CD4-positive, alpha-beta memory T cell (primary cell): ENCODE measurements at regions not wholly inside any gene's neighbourhood (a gene's known extent, or its start where the extent isn't known, plus 50 kb on each side); places are given as distances from the start of the nearest gene placed in this dataset.

Source experiments
- CTCF ChIA-PET: fragments of 350-600 bp; sonication (Branson Sonifier 250); formaldehyde crosslinking; loops from one replicate; lab custom pipeline; 2021; ENCODE audit warnings: inconsistent platforms; ENCODE audit not compliant: partially characterized antibody; lab: Charles Lee
- POLR2A ChIA-PET: fragments of 350-600 bp; sonication (Branson Sonifier 250); formaldehyde crosslinking; loops from one replicate; lab custom pipeline; 2021; ENCODE audit not compliant: partially characterized antibody; lab: Charles Lee
- DNase-seq, 5 donors: peaks; one replicate each; pipeline versions ENCODE4 v3.0.0 to v3.0.0-alpha.2; 2020 to 2022; ENCODE audit warnings: mixed read lengths in 1 of 5
- H3K27ac ChIP-seq: one replicate; pipeline ENCODE4 v1.7.0; 2013; ENCODE audit warnings: low read depth, low read length
- H3K27me3 ChIP-seq: 2 replicates; pipeline ENCODE4 v1.7.0; 2013; ENCODE audit warnings: mild to moderate bottlenecking, low read length, moderate library complexity; ENCODE audit not compliant: insufficient read depth
- H3K36me3 ChIP-seq: 2 replicates; pipeline ENCODE4 v1.7.0; 2013; ENCODE audit warnings: mild to moderate bottlenecking, low read length, moderate library complexity; ENCODE audit not compliant: insufficient read depth
- H3K4me1 ChIP-seq: 2 replicates; pipeline ENCODE4 v1.7.0; 2013; ENCODE audit warnings: mild to moderate bottlenecking, low read length, moderate library complexity; ENCODE audit not compliant: insufficient read depth
- H3K4me3 ChIP-seq, 2 donors: one replicate each; pipeline ENCODE4 v1.7.0; 2013; ENCODE audit warnings: low read length in 2 of 2, mild to moderate bottlenecking in 1 of 2
- H3K9me3 ChIP-seq, 2 donors: one replicate each; pipeline ENCODE4 v1.7.0; 2013; ENCODE audit warnings: low read length in 2 of 2, control low read depth in 1 of 2; ENCODE audit not compliant: control insufficient read depth in 1 of 2
- H3K27ac Mint-ChIP-seq, 7 donors: one replicate each; pipeline ENCODE4 v1.8.0; 2020 to 2021; ENCODE audit warnings: mixed read lengths in 7 of 7, mild to moderate bottlenecking in 6 of 7, inconsistent platforms in 3 of 7, moderate library complexity in 3 of 7
- H3K27me3 Mint-ChIP-seq, 2 donors: one replicate each; pipeline ENCODE4 v1.8.0; 2020 to 2021; ENCODE audit warnings: mixed read lengths in 2 of 2
- H3K36me3 Mint-ChIP-seq, 2 donors: one replicate each; pipeline ENCODE4 v1.8.0; 2020 to 2021; ENCODE audit warnings: mixed read lengths in 2 of 2, inconsistent platforms in 1 of 2, mild to moderate bottlenecking in 1 of 2
- H3K4me1 Mint-ChIP-seq, 4 donors: one replicate each; pipeline ENCODE4 v1.8.0; 2020 to 2021; ENCODE audit warnings: mixed read lengths in 4 of 4, mild to moderate bottlenecking in 1 of 4
- H3K4me3 Mint-ChIP-seq, 8 donors: one replicate each; pipeline ENCODE4 v1.8.0; 2020 to 2021; ENCODE audit warnings: mixed read lengths in 8 of 8, mild to moderate bottlenecking in 7 of 8, moderate library complexity in 6 of 8, inconsistent platforms in 3 of 8
- H3K9me3 Mint-ChIP-seq, 8 donors: one replicate each; pipeline ENCODE4 v1.8.0; 2020 to 2021; ENCODE audit warnings: mixed read lengths in 8 of 8, mild to moderate bottlenecking in 5 of 8, inconsistent platforms in 3 of 8, moderate library complexity in 1 of 8
- intact Hi-C: fragments of 100-400 bp; cut with micrococcal nuclease; formaldehyde crosslinking; loops from one replicate; pipeline ENCODE4 v1.15.1; 2023

DNA sequence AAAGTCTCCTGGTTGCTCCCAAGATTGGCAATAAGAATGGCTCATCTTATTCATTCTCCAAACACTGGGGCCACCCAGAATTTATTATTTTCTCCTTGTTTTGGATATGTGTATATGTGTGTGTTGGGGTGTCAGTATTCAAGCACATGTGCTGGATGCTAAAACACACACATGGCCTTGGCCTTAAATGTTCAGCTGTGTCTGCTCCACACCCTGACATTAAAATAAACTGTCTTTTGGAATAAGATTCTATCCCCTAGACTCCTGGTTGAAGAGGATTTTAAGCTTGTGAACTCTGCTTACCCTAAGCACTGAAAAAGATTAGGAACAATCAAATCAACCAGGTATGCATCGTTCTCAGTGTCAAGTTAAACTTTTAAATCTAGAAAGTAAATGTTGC is 382.9 kb upstream of the MCTP2 start:
- CTCF ChIA-PET = no interaction called here
- H3K4me3 ChIP-seq = no peak overlapping the region

DNA sequence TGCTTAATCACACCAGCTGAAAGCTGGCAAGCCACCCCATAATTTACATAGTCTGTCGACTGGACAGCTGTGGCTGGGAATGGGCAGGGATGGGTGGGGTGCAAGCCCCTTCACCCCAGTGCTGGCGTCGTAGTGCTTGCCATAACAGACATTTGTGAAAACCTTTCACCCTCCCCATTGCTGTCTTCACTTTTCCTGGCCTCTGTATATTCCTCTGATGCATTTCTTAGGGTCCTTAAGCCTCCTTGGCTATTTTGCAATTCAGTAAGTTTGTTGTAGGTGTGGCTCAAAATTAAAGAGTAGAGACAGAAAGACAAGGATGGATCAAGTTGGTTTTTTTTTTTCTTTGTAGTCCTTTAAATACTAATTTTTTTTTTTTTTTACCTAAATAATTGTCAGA is 383.3 kb upstream of the MCTP2 start:
- ChIA-PET POLR2A (no interaction called here), CTCF (no interaction called here)
- Histone ChIP-seq H3K27me3 (no peaks in the 10 kb centered on the region), H3K4me1 (no peaks in the 10 kb centered on the region), H3K9me3 (no peaks in the 10 kb centered on the region), H3K36me3 (no peaks in the 10 kb centered on the region), H3K4me3 (no peak overlapping the region), H3K27ac (no peak overlapping the region)
- H3K27ac Mint-ChIP-seq = no peak overlapping the region
- H3K4me1 Mint-ChIP-seq = no peaks in the 10 kb centered on the region
- DNase-seq = no peak
- H3K36me3 Mint-ChIP-seq = no peaks in the 10 kb centered on the region
- peaks cover 3 to 9% of the 10 kb centered on the region in 2 donors for H3K27me3 Mint-ChIP-seq
- intact Hi-C loops = no loop called here
- H3K9me3 Mint-ChIP-seq = peaks cover 0 to 6% (median under 1%) of the 10 kb centered on the region in 8 donors
- H3K4me3 Mint-ChIP-seq = no peak overlapping the region

More for the DNA sequence above, 382.9 kb upstream of the MCTP2 start:
- Histone ChIP-seq H3K27me3 (no peaks in the 10 kb centered on the region), H3K27ac (no peak overlapping the region), H3K9me3 (no peaks in the 10 kb centered on the region), H3K36me3 (no peaks in the 10 kb centered on the region), H3K4me1 (no peaks in the 10 kb centered on the region)
- Mint-ChIP-seq H3K27me3 (peaks cover 3 to 9% of the 10 kb centered on the region in 2 donors), H3K36me3 (no peaks in the 10 kb centered on the region), H3K4me3 (no peak overlapping the region), H3K4me1 (no peaks in the 10 kb centered on the region), H3K27ac (no peak overlapping the region), H3K9me3 (peaks cover 0 to 6% (median 0%) of the 10 kb centered on the region in 8 donors)
- no peak for DNase-seq
- intact Hi-C loops = no loop called here
- POLR2A ChIA-PET = no interaction called here

DNA sequence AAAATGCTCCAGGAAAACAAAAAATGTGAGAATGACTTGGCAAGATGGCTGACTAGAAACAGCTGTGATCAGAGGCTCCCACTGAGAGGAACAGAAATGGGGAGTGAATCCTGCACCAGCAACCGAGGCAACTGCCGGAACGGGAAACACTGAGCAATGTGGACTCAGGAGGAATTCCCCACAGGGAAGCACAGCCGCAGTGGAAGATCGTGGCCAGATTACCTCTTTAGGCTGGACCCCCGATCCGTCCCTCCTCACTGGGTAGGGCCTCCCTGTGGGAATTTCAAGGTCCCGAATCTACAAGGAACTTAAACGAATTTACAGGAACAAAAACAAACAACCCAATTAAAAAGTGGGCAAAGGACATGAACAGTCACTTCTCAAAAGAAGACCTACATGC is 385.2 kb upstream of the MCTP2 start:
- no peaks in the 10 kb centered on the region for H3K4me1 Mint-ChIP-seq
- POLR2A ChIA-PET = no interaction called here
- CTCF ChIA-PET = no interaction called here
- DNase-seq = no peak
- H3K4me1 ChIP-seq = no peaks in the 10 kb centered on the region
- no peak overlapping the region for H3K27ac Mint-ChIP-seq
- no peaks in the 10 kb centered on the region for H3K36me3 Mint-ChIP-seq
- H3K9me3 ChIP-seq = no peaks in the 10 kb centered on the region
- no peak overlapping the region for H3K27ac ChIP-seq
- intact Hi-C loops = no loop called here
- H3K9me3 Mint-ChIP-seq = peaks cover 0 to 12% (median 3%) of the 10 kb centered on the region in 8 donors
- no peaks in the 10 kb centered on the region for H3K36me3 ChIP-seq
- H3K27me3 Mint-ChIP-seq = peaks cover 4 to 6% of the 10 kb centered on the region in 2 donors
- H3K4me3 ChIP-seq = no peak overlapping the region
- no peak overlapping the region for H3K4me3 Mint-ChIP-seq
- no peaks in the 10 kb centered on the region for H3K27me3 ChIP-seq

DNA sequence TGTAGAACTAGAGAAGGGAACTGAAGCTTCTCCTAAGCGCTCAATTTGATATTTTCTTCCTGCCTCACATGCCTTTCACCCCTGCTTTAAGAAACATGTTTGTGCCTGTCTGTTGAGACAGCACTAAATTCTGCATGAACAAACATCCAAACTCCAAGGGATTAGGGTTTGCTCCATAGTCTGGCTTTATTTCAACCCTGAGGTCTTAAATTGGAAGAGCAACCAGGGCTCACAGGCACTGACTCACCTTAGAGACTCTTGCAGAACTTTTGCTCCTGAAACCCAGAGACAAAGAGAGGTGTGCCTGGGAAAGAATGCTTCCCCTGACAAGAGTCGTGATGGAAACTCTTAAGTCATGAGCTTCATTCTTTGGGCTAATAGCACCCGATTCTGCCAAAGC is 393.9 kb upstream of the MCTP2 start:
- intact Hi-C loops = no loop called here
- Mint-ChIP-seq H3K36me3 (no peaks in the 10 kb centered on the region), H3K9me3 (peaks cover 0 to 6% (median 3%) of the 10 kb centered on the region in 8 donors), H3K27ac (no peak overlapping the region), H3K27me3 (peaks cover 3 to 8% of the 10 kb centered on the region in 2 donors), H3K4me3 (no peak overlapping the region), H3K4me1 (no peaks in the 10 kb centered on the region)
- no peaks in the 10 kb centered on the region for H3K36me3 ChIP-seq
- no peak overlapping the region for H3K4me3 ChIP-seq
- CTCF ChIA-PET = no interaction called here
- H3K4me1 ChIP-seq = no peaks in the 10 kb centered on the region
- H3K27me3 ChIP-seq = no peaks in the 10 kb centered on the region
- H3K27ac ChIP-seq = no peak overlapping the region
- DNase-seq = no peak
- no peaks in the 10 kb centered on the region for H3K9me3 ChIP-seq
- POLR2A ChIA-PET = no interaction called here

DNA sequence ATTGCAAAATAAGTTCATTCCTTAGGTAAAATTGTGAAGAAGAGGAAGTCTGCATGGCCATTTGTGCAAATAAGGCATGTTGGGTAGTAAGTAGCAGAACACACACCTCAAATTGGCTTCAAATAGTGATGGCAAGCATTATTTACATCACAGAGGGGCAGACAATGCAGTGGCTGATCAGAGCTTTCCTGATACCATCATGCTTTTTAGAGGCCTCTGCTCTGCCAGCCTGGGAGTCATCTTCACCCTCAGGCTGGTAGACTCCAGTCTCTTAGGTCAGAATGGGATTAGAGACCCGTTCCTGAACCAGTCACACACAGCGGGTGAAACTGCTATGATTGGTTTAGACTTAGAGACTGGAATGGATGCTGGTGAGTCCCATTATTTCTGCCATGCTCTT is 396.0 kb upstream of the MCTP2 start:
- H3K27me3 Mint-ChIP-seq = peaks cover 1 to 7% of the 10 kb centered on the region in 2 donors
- CTCF ChIA-PET = no interaction called here
- no peaks in the 10 kb centered on the region for H3K27me3 ChIP-seq

DNA sequence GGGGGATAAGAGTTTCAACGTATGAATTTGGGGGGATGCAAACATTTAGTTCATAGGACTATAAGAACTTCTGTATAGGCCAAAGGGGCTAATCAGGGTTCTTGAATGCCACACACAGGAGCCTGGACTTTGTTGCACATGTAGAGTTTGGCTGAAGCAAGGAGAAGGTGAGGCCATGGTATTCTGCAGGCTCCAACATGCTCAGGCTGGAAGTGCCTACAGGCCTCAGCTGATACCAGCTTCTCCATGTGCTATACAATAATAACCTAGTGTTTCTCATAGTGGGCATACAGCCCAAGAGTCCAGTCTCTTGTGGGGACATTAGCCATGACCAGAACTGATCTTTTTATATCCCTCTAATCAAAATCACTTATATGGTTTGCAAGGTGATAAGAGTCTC is 399.7 kb upstream of the MCTP2 start:
- ChIA-PET CTCF (no interaction called here), POLR2A (no interaction called here)

More for the DNA sequence above, 396.0 kb upstream of the MCTP2 start:
- Histone ChIP-seq H3K4me3 (no peak overlapping the region), H3K36me3 (no peaks in the 10 kb centered on the region), H3K9me3 (no peaks in the 10 kb centered on the region), H3K4me1 (no peaks in the 10 kb centered on the region), H3K27ac (no peak overlapping the region)
- DNase-seq = no peak
- POLR2A ChIA-PET = no interaction called here
- Mint-ChIP-seq H3K9me3 (peaks cover 0 to 8% (median under 1%) of the 10 kb centered on the region in 8 donors), H3K27ac (no peak overlapping the region), H3K4me3 (no peak overlapping the region), H3K4me1 (no peaks in the 10 kb centered on the region), H3K36me3 (no peaks in the 10 kb centered on the region)
- intact Hi-C loops = no loop called here

DNA sequence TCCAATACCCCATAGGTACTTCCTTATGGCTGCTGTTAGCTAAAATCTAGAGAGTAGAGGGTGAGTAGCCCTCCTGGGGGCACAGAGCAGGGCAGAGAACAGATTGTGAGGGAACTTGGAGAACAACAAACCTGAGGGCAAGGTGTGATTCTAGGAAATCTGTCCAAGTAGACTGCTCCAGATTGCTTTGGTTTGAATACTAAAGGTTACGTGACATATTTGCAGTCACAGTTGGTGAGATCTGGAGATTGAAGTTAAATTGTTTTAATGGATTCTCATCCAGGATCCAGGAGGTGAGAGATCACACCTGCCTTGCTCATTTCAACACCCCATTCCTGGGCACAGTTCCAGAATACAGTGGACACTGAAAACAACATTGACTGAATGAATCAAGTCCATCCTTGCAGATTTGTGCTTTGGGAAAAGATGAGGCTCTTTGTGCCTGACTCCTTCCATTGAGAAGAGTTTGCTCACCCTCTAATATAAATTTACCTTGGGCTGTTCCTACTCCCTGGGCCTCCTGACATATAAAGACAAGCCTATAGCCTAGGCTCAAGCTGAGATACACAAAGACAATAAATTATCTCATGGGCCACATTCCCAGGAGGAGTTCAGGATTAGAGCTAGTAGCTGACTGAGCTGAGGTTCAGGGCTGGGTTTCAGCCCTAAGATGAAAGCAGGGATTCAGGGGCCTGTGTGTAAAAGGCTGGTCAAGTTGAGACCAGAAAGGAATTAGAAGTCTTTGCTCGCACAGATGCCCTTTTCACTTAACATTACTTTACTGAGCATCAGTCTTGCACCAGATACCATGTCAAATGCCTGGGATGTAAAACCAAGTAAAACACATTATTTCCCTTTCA is 400.9 kb upstream of the MCTP2 start:
- H3K4me1 ChIP-seq = no peaks in the 10 kb centered on the region
- Mint-ChIP-seq H3K4me1 (no peaks in the 10 kb centered on the region), H3K27ac (no peak overlapping the region), H3K9me3 (peaks cover 0 to 4% (median 0%) of the 10 kb centered on the region in 8 donors), H3K27me3 (peaks cover 0 to 5% of the 10 kb centered on the region in 2 donors), H3K36me3 (no peaks in the 10 kb centered on the region), H3K4me3 (no peak overlapping the region)
- no peaks in the 10 kb centered on the region for H3K36me3 ChIP-seq
- DNase-seq = no peak
- ChIA-PET POLR2A (no interaction called here), CTCF (no interaction called here)
- no peaks in the 10 kb centered on the region for H3K27me3 ChIP-seq
- intact Hi-C loops = no loop called here
- H3K9me3 ChIP-seq = no peaks in the 10 kb centered on the region
- H3K4me3 ChIP-seq = no peak overlapping the region
- no peak overlapping the region for H3K27ac ChIP-seq

More for the DNA sequence above, 399.7 kb upstream of the MCTP2 start:
- peaks cover 0 to 7% of the 10 kb centered on the region in 2 donors for H3K27me3 Mint-ChIP-seq
- intact Hi-C loops = no loop called here
- DNase-seq = no peak
- H3K9me3 Mint-ChIP-seq = peaks cover 0 to 7% (median 0%) of the 10 kb centered on the region in 8 donors
- H3K27me3 ChIP-seq = no peaks in the 10 kb centered on the region
- H3K9me3 ChIP-seq = no peaks in the 10 kb centered on the region
- no peaks in the 10 kb centered on the region for H3K4me1 ChIP-seq
- no peaks in the 10 kb centered on the region for H3K36me3 Mint-ChIP-seq
- H3K4me3 ChIP-seq = no peak overlapping the region
- H3K4me3 Mint-ChIP-seq = no peak overlapping the region
- H3K27ac ChIP-seq = no peak overlapping the region
- H3K36me3 ChIP-seq = no peaks in the 10 kb centered on the region
- no peaks in the 10 kb centered on the region for H3K4me1 Mint-ChIP-seq
- no peak overlapping the region for H3K27ac Mint-ChIP-seq
